ENCODE measurements at regions not wholly inside any gene's neighbourhood (a gene's known extent, or its start where the extent isn't known, plus 50 kb on each side); places are given as distances from the start of the nearest gene placed in this dataset.
A peak's percentile ranks its signal among the peaks of the same experiment; 100 is the strongest.
"Not testable (repeated sequence)": the region's sequence is repeated elsewhere in the genome, so short reads cannot be mapped to it uniquely, and the experiment has no call there.

GRCh38 chr5:90214991-90215390 lies 194.6 kb downstream of the CETN3 start:
- H3K9me3 ChIP-seq (ENCODE audit: control insufficient read depth, insufficient read depth, low read depth, low read length) = no peaks in the 10 kb centered on the region
- H3K36me3 ChIP-seq (ENCODE audit: control insufficient read depth, insufficient read depth, low read length) = no peaks in the 10 kb centered on the region
- ChIA-PET CTCF (no interaction called here), POLR2A (no interaction called here)
- in situ Hi-C loops (cut with HindIII; ENCODE audit: low pct_unique_long_range_greater_than_20kb, low sequenced_read_pairs) = no loop called here
- no peak for DNase-seq (ENCODE audit: low read depth, low spot score)
- BruUV-seq (replicated peaks) = no TSS peak
- intact Hi-C loops (cut with micrococcal nuclease; ENCODE audit: unreplicated experiment) = no loop called here
- H3K4me3 ChIP-seq (ENCODE audit: low read depth in 2 of 2, low read length in 2 of 2) = no peak overlapping the region
- ATAC-seq = no peak
- no peaks in the 10 kb centered on the region for H3K4me1 ChIP-seq (ENCODE audit: control insufficient read depth, insufficient read depth, low read length)
- H3K27me3 ChIP-seq (ENCODE audit: control insufficient read depth, insufficient read depth, low read length) = no peaks in the 10 kb centered on the region
- TF ChIP-seq REST (IDR thresholded peaks at IDR 0.05; ENCODE audit: insufficient read depth in 1 of 2, low read depth in 2 of 2, low read length in 1 of 2) (no peak), CTCF (IDR thresholded peaks at IDR 0.05) (no peak), SIN3A (IDR thresholded peaks at IDR 0.05; ENCODE audit: borderline replicate concordance, insufficient read depth, low read depth, low read length) (no peak), POLR2AphosphoS5 (IDR thresholded peaks at IDR 0.05; ENCODE audit: low read depth, low read length) (no peak)
- no peak overlapping the region for H3K27ac ChIP-seq (ENCODE audit: low read length)

GRCh38 chr5:90208323-90208722 lies 201.2 kb downstream of the CETN3 start:
- in situ Hi-C loops (cut with HindIII; ENCODE audit: low pct_unique_long_range_greater_than_20kb, low sequenced_read_pairs); CTCF ChIA-PET; H3K9me3 ChIP-seq (ENCODE audit: control insufficient read depth, insufficient read depth, low read depth, low read length); H3K4me1 ChIP-seq (ENCODE audit: control insufficient read depth, insufficient read depth, low read length); POLR2A ChIA-PET; H3K36me3 ChIP-seq (ENCODE audit: control insufficient read depth, insufficient read depth, low read length); BruUV-seq (replicated peaks); ATAC-seq; DNase-seq (ENCODE audit: low read depth, low spot score); H3K27ac ChIP-seq (ENCODE audit: low read length); intact Hi-C loops (cut with micrococcal nuclease; ENCODE audit: unreplicated experiment); H3K27me3 ChIP-seq (ENCODE audit: control insufficient read depth, insufficient read depth, low read length); H3K4me3 ChIP-seq (ENCODE audit: low read depth in 2 of 2, low read length in 2 of 2): not testable (repeated sequence)

GRCh38 chr5:90201923-90202322 lies 207.6 kb downstream of the CETN3 start:
- H3K27ac ChIP-seq (ENCODE audit: low read length) = no peak overlapping the region
- TF ChIP-seq REST (IDR thresholded peaks at IDR 0.05; ENCODE audit: insufficient read depth in 1 of 2, low read depth in 2 of 2, low read length in 1 of 2) (no peak), TCF7L2 (IDR thresholded peaks at IDR 0.05; ENCODE audit: low read depth, low read length) (no peak), POLR2AphosphoS5 (IDR thresholded peaks at IDR 0.05; ENCODE audit: low read depth, low read length) (no peak), CTCF (IDR thresholded peaks at IDR 0.05) (no peak), SIN3A (IDR thresholded peaks at IDR 0.05; ENCODE audit: borderline replicate concordance, insufficient read depth, low read depth, low read length) (no peak)
- no peaks in the 10 kb centered on the region for H3K4me1 ChIP-seq (ENCODE audit: control insufficient read depth, insufficient read depth, low read length)
- no peak overlapping the region for H3K4me3 ChIP-seq (ENCODE audit: low read depth in 2 of 2, low read length in 2 of 2)
- no peak for ATAC-seq
- H3K36me3 ChIP-seq (ENCODE audit: control insufficient read depth, insufficient read depth, low read length) = no peaks in the 10 kb centered on the region
- DNase-seq (ENCODE audit: low read depth, low spot score) = peak; percentile 25
- ChIA-PET CTCF (no interaction called here), POLR2A (no interaction called here)
- BruUV-seq (replicated peaks) = no TSS peak
- in situ Hi-C loops (cut with HindIII; ENCODE audit: low pct_unique_long_range_greater_than_20kb, low sequenced_read_pairs) (no loop called here), intact Hi-C loops (cut with micrococcal nuclease; ENCODE audit: unreplicated experiment) (no loop called here)
- no peaks in the 10 kb centered on the region for H3K9me3 ChIP-seq (ENCODE audit: control insufficient read depth, insufficient read depth, low read depth, low read length)
- H3K27me3 ChIP-seq (ENCODE audit: control insufficient read depth, insufficient read depth, low read length) = no peaks in the 10 kb centered on the region
